ENCODE measurements at regions not wholly inside any gene's neighbourhood (a gene's known extent, or its start where the extent isn't known, plus 50 kb on each side); places are given as distances from the start of the nearest gene placed in this dataset.
A peak's percentile ranks its signal among the peaks of the same experiment; 100 is the strongest.
"Not testable (repeated sequence)": the region's sequence is repeated elsewhere in the genome, so short reads cannot be mapped to it uniquely, and the experiment has no call there.

DNA sequence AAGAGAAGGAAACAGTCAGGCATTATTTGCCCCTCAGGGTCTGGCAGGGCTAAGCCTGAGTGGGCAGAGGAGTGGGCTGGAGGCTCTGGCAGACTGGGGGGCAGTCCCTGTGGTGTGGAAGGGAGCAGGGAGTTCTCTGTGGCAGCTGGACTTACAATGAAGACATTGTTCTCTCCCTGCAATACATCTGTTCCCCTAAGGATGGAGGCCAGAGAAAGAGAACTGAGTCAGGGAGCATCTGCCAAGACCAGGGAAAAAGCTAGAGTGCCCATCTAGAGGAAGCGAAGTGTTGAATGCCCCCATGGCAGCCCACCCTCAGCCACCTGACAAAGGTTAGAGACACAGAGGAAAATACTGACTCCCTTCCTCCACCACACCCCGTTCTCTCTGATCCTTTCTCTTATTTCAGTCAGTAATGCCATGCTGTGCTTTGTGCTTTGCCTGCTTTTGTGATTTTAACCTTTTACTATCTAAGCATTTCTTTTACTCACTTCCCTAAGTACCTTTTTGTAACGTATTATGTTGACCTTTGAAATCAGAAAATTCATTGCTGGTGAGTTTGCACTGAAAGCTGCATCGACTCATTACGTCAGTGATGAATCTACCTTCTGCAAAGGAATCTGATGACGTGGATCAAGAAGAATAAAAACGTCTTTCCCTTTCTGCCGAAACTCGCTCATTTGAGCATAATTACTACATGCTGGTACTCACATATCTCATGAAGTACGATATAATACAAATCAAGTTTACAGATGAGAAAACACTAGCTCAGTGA, 76.0 kb downstream of the ACTL7B start:
- no peak overlapping the region for H3K27ac ChIP-seq (ENCODE audit: low read depth, low read length, poor library complexity, severe bottlenecking)
- no peaks in the 10 kb centered on the region for H3K9me2 ChIP-seq (ENCODE audit: low read depth, low read length)
- no peaks in the 10 kb centered on the region for H3K79me2 ChIP-seq (ENCODE audit: insufficient read depth, low read length)
- no peaks in the 10 kb centered on the region for H3F3A ChIP-seq (ENCODE audit: insufficient read depth, low read length)
- H3K4me3 ChIP-seq (ENCODE audit: low read depth, low read length, poor library complexity, severe bottlenecking), result no peak overlapping the region
- no peak overlapping the region for H2AFZ ChIP-seq (ENCODE audit: low read length)
- no peaks in the 10 kb centered on the region for H4K20me1 ChIP-seq (ENCODE audit: insufficient read depth, low read length)
- H3K4me1 ChIP-seq (ENCODE audit: insufficient read depth, low read length, severe bottlenecking), result no peaks in the 10 kb centered on the region
- no peak overlapping the region for H3K4me2 ChIP-seq (ENCODE audit: low read length)
- H3K36me3 ChIP-seq (ENCODE audit: insufficient read depth, low read length), result no peaks in the 10 kb centered on the region
- no peaks in the 10 kb centered on the region for H3K9me3 ChIP-seq (ENCODE audit: low read length)
- H3K27me3 ChIP-seq (ENCODE audit: insufficient read depth, low read length), result no peaks in the 10 kb centered on the region
- no peak overlapping the region for H3K9ac ChIP-seq (ENCODE audit: low read length)
- no peak for TF ChIP-seq EZH2 (IDR thresholded peaks at IDR 0.05; ENCODE audit: borderline replicate concordance, low read length)
- TF ChIP-seq, protein P1, sequence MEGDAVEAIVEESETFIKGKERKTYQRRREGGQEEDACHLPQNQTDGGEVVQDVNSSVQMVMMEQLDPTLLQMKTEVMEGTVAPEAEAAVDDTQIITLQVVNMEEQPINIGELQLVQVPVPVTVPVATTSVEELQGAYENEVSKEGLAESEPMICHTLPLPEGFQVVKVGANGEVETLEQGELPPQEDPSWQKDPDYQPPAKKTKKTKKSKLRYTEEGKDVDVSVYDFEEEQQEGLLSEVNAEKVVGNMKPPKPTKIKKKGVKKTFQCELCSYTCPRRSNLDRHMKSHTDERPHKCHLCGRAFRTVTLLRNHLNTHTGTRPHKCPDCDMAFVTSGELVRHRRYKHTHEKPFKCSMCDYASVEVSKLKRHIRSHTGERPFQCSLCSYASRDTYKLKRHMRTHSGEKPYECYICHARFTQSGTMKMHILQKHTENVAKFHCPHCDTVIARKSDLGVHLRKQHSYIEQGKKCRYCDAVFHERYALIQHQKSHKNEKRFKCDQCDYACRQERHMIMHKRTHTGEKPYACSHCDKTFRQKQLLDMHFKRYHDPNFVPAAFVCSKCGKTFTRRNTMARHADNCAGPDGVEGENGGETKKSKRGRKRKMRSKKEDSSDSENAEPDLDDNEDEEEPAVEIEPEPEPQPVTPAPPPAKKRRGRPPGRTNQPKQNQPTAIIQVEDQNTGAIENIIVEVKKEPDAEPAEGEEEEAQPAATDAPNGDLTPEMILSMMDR (IDR thresholded peaks at IDR 0.05; ENCODE audit: low read length), result no peak

DNA sequence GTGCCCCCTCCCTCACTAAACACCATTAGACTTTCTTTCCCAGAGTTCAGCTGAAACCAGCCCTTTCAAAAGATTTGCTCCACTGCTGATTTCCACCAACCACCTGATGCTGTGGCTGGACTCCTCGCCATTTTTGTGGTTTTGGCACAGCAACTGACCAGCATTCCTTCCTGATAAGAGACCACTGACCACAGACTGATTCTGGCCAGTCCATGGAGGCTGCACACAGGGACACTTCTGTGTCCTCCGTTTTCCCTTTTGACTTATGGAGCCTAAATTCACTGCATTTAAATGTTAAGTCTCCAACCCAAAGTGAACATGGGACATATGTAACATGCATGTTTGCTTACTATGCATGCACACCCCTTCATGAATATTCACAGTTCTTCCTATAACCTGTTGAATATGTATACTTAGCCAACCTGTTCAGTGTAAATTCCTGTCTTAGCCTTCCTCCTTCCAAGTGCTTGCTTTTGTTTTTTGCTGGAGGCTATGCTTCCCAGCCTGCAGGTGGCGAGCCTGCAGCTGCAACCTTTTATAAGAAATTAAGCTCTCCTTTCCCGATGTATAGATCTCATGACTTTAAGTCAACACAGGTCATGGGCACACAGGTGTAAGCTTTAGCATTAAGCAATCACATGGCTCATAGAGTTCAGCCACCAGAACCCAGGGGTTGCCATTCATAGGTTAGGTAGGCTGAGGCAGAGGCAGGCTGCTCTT, 78.7 kb downstream of the ACTL7B start:
- TF ChIP-seq, protein P1 (IDR thresholded peaks at IDR 0.05; ENCODE audit: low read length), result 0 out of 2 replicates have a peak, but pooled peaks have one; percentile 7
- no peak for TF ChIP-seq EZH2 (IDR thresholded peaks at IDR 0.05; ENCODE audit: borderline replicate concordance, low read length)
- H3K79me2 ChIP-seq (ENCODE audit: insufficient read depth, low read length), result no peaks in the 10 kb centered on the region
- H3K27ac ChIP-seq (ENCODE audit: low read depth, low read length, poor library complexity, severe bottlenecking), result no peak overlapping the region
- no peak overlapping the region for H3K9ac ChIP-seq (ENCODE audit: low read length)
- no peaks in the 10 kb centered on the region for H3K9me2 ChIP-seq (ENCODE audit: low read depth, low read length)
- H3K36me3 ChIP-seq (ENCODE audit: insufficient read depth, low read length), result no peaks in the 10 kb centered on the region
- no peak overlapping the region for H2AFZ ChIP-seq (ENCODE audit: low read length)
- H3K4me1 ChIP-seq (ENCODE audit: insufficient read depth, low read length, severe bottlenecking), result no peaks in the 10 kb centered on the region
- no peaks in the 10 kb centered on the region for H4K20me1 ChIP-seq (ENCODE audit: insufficient read depth, low read length)
- no peak overlapping the region for H3K4me3 ChIP-seq (ENCODE audit: low read depth, low read length, poor library complexity, severe bottlenecking)
- H3K4me2 ChIP-seq (ENCODE audit: low read length), result no peak overlapping the region
- H3F3A ChIP-seq (ENCODE audit: insufficient read depth, low read length), result no peaks in the 10 kb centered on the region
- H3K9me3 ChIP-seq (ENCODE audit: low read length), result no peaks in the 10 kb centered on the region
- 0 out of 2 replicates have a peak, but pooled peaks cover 5% of the 10 kb centered on the region for H3K27me3 ChIP-seq (ENCODE audit: insufficient read depth, low read length)

DNA sequence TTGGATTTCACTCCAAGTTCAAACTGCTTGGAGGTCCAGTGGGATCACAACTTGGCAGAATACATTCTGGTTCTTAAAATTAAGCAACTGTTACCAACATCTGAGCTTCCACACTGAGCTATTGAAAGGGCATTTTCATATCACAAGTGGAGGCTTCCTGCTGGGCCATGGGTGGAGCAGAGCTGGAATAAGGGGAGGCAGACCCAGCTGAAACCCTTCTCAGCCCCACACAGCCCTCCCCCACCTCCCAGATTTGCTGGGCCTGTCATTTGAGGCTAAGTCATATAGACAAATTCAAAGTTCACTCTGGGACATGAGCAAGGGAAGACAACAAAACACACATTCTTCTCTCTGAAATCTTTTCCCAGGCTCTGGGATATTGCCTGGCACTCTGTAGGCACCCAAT, 79.9 kb downstream of the ACTL7B start:
- Histone ChIP-seq H3K4me2 (ENCODE audit: low read length) (no peak overlapping the region), H3K79me2 (ENCODE audit: insufficient read depth, low read length) (no peaks in the 10 kb centered on the region), H3K27me3 (ENCODE audit: insufficient read depth, low read length) (0 out of 2 replicates have a peak, but pooled peaks cover 5% of the 10 kb centered on the region), H3K27ac (ENCODE audit: low read depth, low read length, poor library complexity, severe bottlenecking) (no peak overlapping the region), H2AFZ (ENCODE audit: low read length) (no peak overlapping the region), H4K20me1 (ENCODE audit: insufficient read depth, low read length) (no peaks in the 10 kb centered on the region), H3K9me3 (ENCODE audit: low read length) (no peaks in the 10 kb centered on the region), H3K4me1 (ENCODE audit: insufficient read depth, low read length, severe bottlenecking) (no peaks in the 10 kb centered on the region), H3F3A (ENCODE audit: insufficient read depth, low read length) (no peaks in the 10 kb centered on the region), H3K9me2 (ENCODE audit: low read depth, low read length) (no peaks in the 10 kb centered on the region), H3K4me3 (ENCODE audit: low read depth, low read length, poor library complexity, severe bottlenecking) (no peak overlapping the region), H3K36me3 (ENCODE audit: insufficient read depth, low read length) (no peaks in the 10 kb centered on the region), H3K9ac (ENCODE audit: low read length) (no peak overlapping the region)
- TF ChIP-seq, protein P1 (IDR thresholded peaks at IDR 0.05; ENCODE audit: low read length), result no peak
- no peak for TF ChIP-seq EZH2 (IDR thresholded peaks at IDR 0.05; ENCODE audit: borderline replicate concordance, low read length)

DNA sequence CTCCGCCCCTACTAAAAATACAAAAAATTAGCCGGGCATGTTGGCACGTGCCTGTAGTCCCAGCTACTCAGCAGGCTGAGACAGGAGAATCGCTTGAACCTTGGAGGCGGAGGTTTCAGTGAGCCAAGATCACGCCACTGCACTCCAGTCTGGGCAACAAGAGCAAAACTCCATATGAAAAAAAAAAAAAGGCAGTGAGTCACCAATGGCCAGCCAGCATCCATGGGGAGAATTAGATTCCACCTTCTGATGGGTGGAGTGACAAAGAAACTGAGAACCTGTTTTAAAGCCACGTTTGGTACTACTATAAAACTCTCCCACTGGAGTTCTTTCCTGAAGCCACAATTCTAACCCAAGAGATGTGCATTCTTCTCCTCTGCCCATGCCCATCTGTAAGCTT, 81.7 kb downstream of the ACTL7B start:
- H3K4me2 ChIP-seq (ENCODE audit: low read length); H3K36me3 ChIP-seq (ENCODE audit: insufficient read depth, low read length); H3K27me3 ChIP-seq (ENCODE audit: insufficient read depth, low read length); H3K4me1 ChIP-seq (ENCODE audit: insufficient read depth, low read length, severe bottlenecking); H3K9ac ChIP-seq (ENCODE audit: low read length); H2AFZ ChIP-seq (ENCODE audit: low read length); H3K79me2 ChIP-seq (ENCODE audit: insufficient read depth, low read length); H3K9me3 ChIP-seq (ENCODE audit: low read length); H3F3A ChIP-seq (ENCODE audit: insufficient read depth, low read length); H3K27ac ChIP-seq (ENCODE audit: low read depth, low read length, poor library complexity, severe bottlenecking); H3K9me2 ChIP-seq (ENCODE audit: low read depth, low read length); H4K20me1 ChIP-seq (ENCODE audit: insufficient read depth, low read length); H3K4me3 ChIP-seq (ENCODE audit: low read depth, low read length, poor library complexity, severe bottlenecking): not testable (repeated sequence)

Data from OCI-LY1 (cell line).